GM18861 (cell line): ENCODE measurements at regions not wholly inside any gene's neighbourhood (a gene's known extent, or its start where the extent isn't known, plus 50 kb on each side); places are given as distances from the start of the nearest gene placed in this dataset.
"Not testable (repeated sequence)": the region's sequence is repeated elsewhere in the genome, so short reads cannot be mapped to it uniquely, and the experiment has no call there.

Experiments used
- ATAC-seq: cut with Tn5 transposase; IDR thresholded peaks from one replicate; pipeline ENCODE4 v1.9.1; 2021; ENCODE audit not compliant: unreplicated experiment

GRCh38 chr14:22266142-22266442 is 322.9 kb downstream of the DAD1 start:
- no peak for ATAC-seq

GRCh38 chr14:22265319-22266141 is 323.5 kb downstream of the DAD1 start:
- no peak for ATAC-seq

- ATAC-seq, result no peak
Observed at GRCh38 chr14:22264759-22265158, 324.3 kb downstream of the DAD1 start.

GRCh38 chr14:22263961-22264360 is 325.1 kb downstream of the DAD1 start:
- ATAC-seq, result no peak

- ATAC-seq, result no peak
Observed at GRCh38 chr14:22262881-22263280, 326.1 kb downstream of the DAD1 start.

- no peak for ATAC-seq
Observed at GRCh38 chr14:22255017-22255950, 333.7 kb downstream of the DAD1 start.

GRCh38 chr14:22252686-22253085 is 336.3 kb downstream of the DAD1 start:
- ATAC-seq, result no peak

GRCh38 chr14:22251090-22251489 is 337.9 kb downstream of the DAD1 start:
- ATAC-seq, result no peak

GRCh38 chr14:22249770-22250169 is 339.3 kb downstream of the DAD1 start:
- no peak for ATAC-seq

- no peak for ATAC-seq
Observed at GRCh38 chr14:22243971-22244581, 344.9 kb downstream of the DAD1 start.

GRCh38 chr14:22238320-22238719 is 350.7 kb downstream of the DAD1 start:
- not testable (repeated sequence) for ATAC-seq

GRCh38 chr14:22233377-22233776 is 355.6 kb downstream of the DAD1 start:
- ATAC-seq, result no peak

- no peak for ATAC-seq
Observed at GRCh38 chr14:22232933-22233332, 356.1 kb downstream of the DAD1 start.

GRCh38 chr14:22232486-22232885 is 356.5 kb downstream of the DAD1 start:
- ATAC-seq, result no peak

GRCh38 chr14:22231018-22231417 is 358.0 kb downstream of the DAD1 start:
- peak; percentile 64 for ATAC-seq

GRCh38 chr14:22230517-22230916 is 358.5 kb downstream of the DAD1 start:
- ATAC-seq, result no peak

- ATAC-seq, result no peak
Observed at GRCh38 chr14:22227084-22227483, 361.9 kb downstream of the DAD1 start.

- no peak for ATAC-seq
Observed at GRCh38 chr14:22226381-22226780, 362.6 kb downstream of the DAD1 start.

- no peak for ATAC-seq
Observed at GRCh38 chr14:22225516-22226140, 363.4 kb downstream of the DAD1 start.

GRCh38 chr14:22221508-22221907 is 367.5 kb downstream of the DAD1 start:
- ATAC-seq, result no peak

- ATAC-seq, result no peak
Observed at GRCh38 chr14:22220427-22220826, 368.6 kb downstream of the DAD1 start.
